Omental fat pad (tissue), 3 donors: ENCODE measurements at regions not wholly inside any gene's neighbourhood (a gene's known extent, or its start where the extent isn't known, plus 50 kb on each side); places are given as distances from the start of the nearest gene placed in this dataset.

Experiments used
- ATAC-seq: fragments of 150-250 bp; one replicate; pipeline ENCODE4 v1.9.1; 2016; ENCODE audit warnings: mild to moderate bottlenecking, moderate library complexity; ENCODE audit not compliant: low FRiP score
- DNase-seq: peaks from one replicate; pipeline ENCODE4 v3.0.0-alpha.2; 2019; ENCODE audit warnings: low spot score
- CTCF ChIP-seq, 3 donors: fragments of 450-650 bp; IDR thresholded peaks; one replicate each; pipeline ENCODE4 v1.5.1; 2016 to 2017; ENCODE audit warnings: antibody characterized with exemption in 3 of 3, mild to moderate bottlenecking in 3 of 3, moderate library complexity in 2 of 3

GRCh38 chr2:8015848-8016600 is 665.8 kb upstream of the ID2 start:
- no peak for DNase-seq

GRCh38 chr2:8016688-8017087 is 665.2 kb upstream of the ID2 start:
- ATAC-seq (no peak), DNase-seq (no peak)
- no peak for TF ChIP-seq CTCF (IDR thresholded peaks at IDR 0.05)

More at GRCh38 chr2:8015848-8016600, 665.8 kb upstream of the ID2 start:
- no peak for ATAC-seq
- TF ChIP-seq CTCF (IDR thresholded peaks at IDR 0.05) = no peak

- DNase-seq (no peak), ATAC-seq (no peak)
- no peak for TF ChIP-seq CTCF (IDR thresholded peaks at IDR 0.05)
Measured at GRCh38 chr2:8018956-8019355, 662.9 kb upstream of the ID2 start.

- ATAC-seq (no peak), DNase-seq (no peak)
- no peak for TF ChIP-seq CTCF (IDR thresholded peaks at IDR 0.05)
Measured at GRCh38 chr2:8019934-8020333, 661.9 kb upstream of the ID2 start.

- no peak for DNase-seq
- ATAC-seq = no peak
- TF ChIP-seq CTCF (IDR thresholded peaks at IDR 0.05) = no peak
Measured at GRCh38 chr2:8021921-8022320, 659.9 kb upstream of the ID2 start.

GRCh38 chr2:8022908-8023640 is 658.8 kb upstream of the ID2 start:
- DNase-seq (no peak), ATAC-seq (no peak)
- TF ChIP-seq CTCF (IDR thresholded peaks at IDR 0.05) = no peak

- no peak for DNase-seq
- no peak for ATAC-seq
- TF ChIP-seq CTCF (IDR thresholded peaks at IDR 0.05) = no peak
Measured at GRCh38 chr2:8024506-8024905, 657.4 kb upstream of the ID2 start.
